NCI-H2081 treated with DMSO at 0.1 percent for 48 hours (cell line): ENCODE measurements at regions not wholly inside any gene's neighbourhood (a gene's known extent, or its start where the extent isn't known, plus 50 kb on each side); places are given as distances from the start of the nearest gene placed in this dataset.

Experiments used
- DNase-seq: peaks from one replicate; lab custom pipeline; 2025; lab: John Stamatoyannopoulos, UW

GRCh38 chr1:79688932-79689331 lies 682.4 kb upstream of the ADGRL4 start:
- DNase-seq: no peak

GRCh38 chr1:79683420-79683819 lies 676.9 kb upstream of the ADGRL4 start:
- no peak for DNase-seq

- no peak for DNase-seq
Measured at GRCh38 chr1:79682478-79682877, 675.9 kb upstream of the ADGRL4 start.

- DNase-seq: no peak
Measured at GRCh38 chr1:79681382-79681781, 674.9 kb upstream of the ADGRL4 start.

- DNase-seq: no peak
Measured at GRCh38 chr1:79679916-79680315, 673.4 kb upstream of the ADGRL4 start.

- no peak for DNase-seq
Measured at GRCh38 chr1:79667848-79668696, 661.5 kb upstream of the ADGRL4 start.

- DNase-seq: no peak
Measured at GRCh38 chr1:79667166-79667565, 660.6 kb upstream of the ADGRL4 start.

GRCh38 chr1:79663916-79664315 lies 657.4 kb upstream of the ADGRL4 start:
- no peak for DNase-seq

- no peak for DNase-seq
Measured at GRCh38 chr1:79662596-79662995, 656.1 kb upstream of the ADGRL4 start.

GRCh38 chr1:79660129-79660528 lies 653.6 kb upstream of the ADGRL4 start:
- DNase-seq: no peak

- no peak for DNase-seq
Measured at GRCh38 chr1:79657951-79658658, 651.6 kb upstream of the ADGRL4 start.

GRCh38 chr1:79655876-79656275 lies 649.3 kb upstream of the ADGRL4 start:
- DNase-seq: no peak

GRCh38 chr1:79652426-79652825 lies 645.9 kb upstream of the ADGRL4 start:
- no peak for DNase-seq

GRCh38 chr1:79648126-79648525 lies 641.6 kb upstream of the ADGRL4 start:
- no peak for DNase-seq

GRCh38 chr1:79646880-79647279 lies 640.4 kb upstream of the ADGRL4 start:
- no peak for DNase-seq

GRCh38 chr1:79638382-79638781 lies 631.9 kb upstream of the ADGRL4 start:
- DNase-seq: no peak

GRCh38 chr1:79633456-79633855 lies 626.9 kb upstream of the ADGRL4 start:
- no peak for DNase-seq

- no peak for DNase-seq
Measured at GRCh38 chr1:79629414-79629813, 622.9 kb upstream of the ADGRL4 start.

GRCh38 chr1:79617777-79618176 lies 611.2 kb upstream of the ADGRL4 start:
- no peak for DNase-seq

GRCh38 chr1:79614762-79615161 lies 608.2 kb upstream of the ADGRL4 start:
- no peak for DNase-seq

GRCh38 chr1:79614106-79614505 lies 607.6 kb upstream of the ADGRL4 start:
- no peak for DNase-seq

GRCh38 chr1:79613046-79613445 lies 606.5 kb upstream of the ADGRL4 start:
- DNase-seq: no peak

GRCh38 chr1:79604490-79605198 lies 598.1 kb upstream of the ADGRL4 start:
- no peak for DNase-seq
